WERI-Rb-1 (cell line): ENCODE measurements at regions not wholly inside any gene's neighbourhood (a gene's known extent, or its start where the extent isn't known, plus 50 kb on each side); places are given as distances from the start of the nearest gene placed in this dataset.

Source experiments
- DNase-seq: peaks from one replicate; pipeline ENCODE4 v3.0.0-alpha.2; 2020
- H3K27ac ChIP-seq: fragments of 250-450 bp; sonication (Bioruptor Pico); 2 replicates; pipeline ENCODE4 v1.5.1; 2020; ENCODE audit warnings: mild to moderate bottlenecking, moderate library complexity
- H3K27me3 ChIP-seq: fragments of 250-450 bp; sonication (Bioruptor Pico); 2 replicates; pipeline ENCODE4 v1.5.1; 2021; ENCODE audit warnings: mild to moderate bottlenecking, low read depth, moderate library complexity; ENCODE audit not compliant: insufficient read depth, severe bottlenecking
- H3K36me3 ChIP-seq: fragments of 250-450 bp; sonication (Bioruptor Pico); 2 replicates; pipeline ENCODE4 v1.5.1; 2020; ENCODE audit warnings: mild to moderate bottlenecking, moderate library complexity
- H3K4me3 ChIP-seq: 2 replicates; pipeline ENCODE4 v1.5.1; 2011; ENCODE audit warnings: low read depth, mild to moderate bottlenecking, control low read depth, low read length
- H3K9me3 ChIP-seq: fragments of 250-450 bp; sonication (Bioruptor Pico); 2 replicates; pipeline ENCODE4 v1.5.1; 2021; ENCODE audit warnings: mild to moderate bottlenecking, moderate library complexity; ENCODE audit not compliant: severe bottlenecking
- CTCF ChIP-seq: IDR thresholded peaks from 2 replicates; pipeline ENCODE4 v1.5.1; 2011; ENCODE audit warnings: low read depth, mild to moderate bottlenecking, control low read depth, inconsistent platforms, low read length

DNA sequence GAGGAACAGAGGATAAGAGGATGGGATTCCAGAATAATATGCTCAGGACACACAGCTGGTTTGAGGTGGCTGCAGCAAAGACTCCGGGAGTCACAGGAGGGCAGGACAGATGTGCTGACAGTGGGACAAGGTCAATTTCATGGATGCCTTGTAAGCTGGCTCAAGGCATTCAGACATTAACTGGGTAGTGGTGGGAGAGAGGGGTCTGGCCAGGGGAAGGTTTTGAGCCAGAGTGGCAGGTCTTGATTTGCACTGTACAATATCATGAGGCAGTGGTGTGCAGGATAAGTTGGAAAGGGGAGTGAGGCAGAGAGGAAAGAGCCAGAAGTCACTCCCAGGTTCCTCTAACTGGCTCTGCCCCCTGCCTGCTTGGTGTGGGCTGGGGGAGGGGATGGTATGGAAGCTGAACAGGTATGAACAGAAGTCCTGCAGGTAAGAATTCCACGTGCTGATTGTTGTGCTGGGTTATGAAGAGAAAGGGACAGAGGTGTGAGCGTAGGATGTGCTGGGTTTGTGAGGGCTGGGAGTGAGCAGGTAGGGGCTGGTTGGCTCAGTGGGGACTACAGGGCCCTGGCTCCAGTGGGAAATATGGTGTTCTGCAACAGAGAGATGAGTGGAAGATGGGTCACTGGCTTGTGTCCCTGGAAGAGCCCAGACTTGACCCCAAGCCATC lies 141.7 kb upstream of the COPS8 start:
- no peak for DNase-seq
- Histone ChIP-seq H3K36me3 (no peaks in the 10 kb centered on the region), H3K4me3 (no peak overlapping the region), H3K9me3 (no peaks in the 10 kb centered on the region), H3K27me3 (no peaks in the 10 kb centered on the region), H3K27ac (no peak overlapping the region)
- no peak for TF ChIP-seq CTCF

- no peak overlapping the region for H3K27ac ChIP-seq
- H3K4me3 ChIP-seq = no peak overlapping the region
- DNase-seq = no peak
- H3K36me3 ChIP-seq = no peaks in the 10 kb centered on the region
- no peak for TF ChIP-seq CTCF
- no peaks in the 10 kb centered on the region for H3K9me3 ChIP-seq
- H3K27me3 ChIP-seq = no peaks in the 10 kb centered on the region
Measured at GRCh38 chr2:236944561-236944960, 141.1 kb upstream of the COPS8 start.

DNA sequence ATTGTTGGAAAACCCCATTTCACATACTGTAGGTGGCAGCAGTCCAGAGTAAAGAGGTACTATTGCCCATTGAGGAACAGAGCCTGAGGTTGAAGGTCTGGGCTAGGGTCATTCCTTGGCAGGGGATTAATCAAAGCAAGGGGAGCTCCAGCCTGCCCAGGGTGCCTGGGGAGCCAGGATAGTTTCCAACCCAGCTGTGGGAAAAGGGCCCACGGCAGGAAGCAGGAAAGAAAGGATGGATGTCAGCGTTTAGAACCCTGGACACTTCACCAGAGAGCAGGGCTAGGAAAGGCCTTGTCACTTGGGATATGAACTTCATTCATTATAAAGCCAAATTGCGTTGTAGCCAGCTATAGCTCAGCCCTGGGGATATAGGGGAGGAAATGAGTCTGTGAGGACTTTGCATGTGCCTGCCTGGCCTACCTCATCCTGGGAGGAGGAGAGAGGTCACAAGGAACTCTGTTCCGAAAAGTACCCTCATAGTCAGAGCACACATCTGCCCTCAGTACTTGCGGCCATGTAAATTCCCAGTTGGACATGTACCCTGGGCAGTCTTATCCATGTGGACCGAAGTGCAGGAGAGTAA lies 140.2 kb upstream of the COPS8 start:
- DNase-seq = no peak
- Histone ChIP-seq H3K9me3 (no peaks in the 10 kb centered on the region), H3K36me3 (no peaks in the 10 kb centered on the region), H3K27me3 (no peaks in the 10 kb centered on the region), H3K27ac (no peak overlapping the region), H3K4me3 (no peak overlapping the region)
- no peak for TF ChIP-seq CTCF

GRCh38 chr2:236946871-236947270 lies 138.8 kb upstream of the COPS8 start:
- H3K27ac ChIP-seq = no peak overlapping the region
- no peak for TF ChIP-seq CTCF
- DNase-seq = no peak
- H3K4me3 ChIP-seq = no peak overlapping the region
- no peaks in the 10 kb centered on the region for H3K27me3 ChIP-seq
- H3K36me3 ChIP-seq = no peaks in the 10 kb centered on the region
- peaks cover 8% of the 10 kb centered on the region for H3K9me3 ChIP-seq

DNA sequence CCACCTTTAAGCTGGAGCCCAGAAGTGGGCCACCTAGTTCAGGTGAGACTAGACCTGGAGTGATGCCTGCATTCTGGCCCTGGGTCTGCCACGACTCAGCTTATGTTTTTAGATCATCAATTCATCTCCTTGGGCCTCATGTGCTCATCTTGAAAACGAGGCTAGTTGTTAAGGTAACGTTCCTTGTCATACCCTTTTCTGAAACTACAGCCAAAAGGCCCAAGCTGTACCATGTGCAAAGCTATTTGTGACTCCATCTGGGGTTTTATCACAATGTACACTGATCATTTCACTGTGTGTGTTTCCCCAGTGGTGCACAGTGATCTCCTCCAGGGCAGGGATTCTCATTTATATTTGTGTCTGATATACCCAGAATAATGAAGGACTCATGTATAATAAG lies 138.4 kb upstream of the COPS8 start:
- Histone ChIP-seq H3K27ac (no peak overlapping the region), H3K9me3 (peaks cover 10% of the 10 kb centered on the region), H3K27me3 (no peaks in the 10 kb centered on the region), H3K36me3 (no peaks in the 10 kb centered on the region), H3K4me3 (no peak overlapping the region)
- no peak for TF ChIP-seq CTCF
- no peak for DNase-seq

- DNase-seq = no peak
- no peak overlapping the region for H3K4me3 ChIP-seq
Measured at GRCh38 chr2:236947896-236948295, 137.8 kb upstream of the COPS8 start.

More at GRCh38 chr2:236947896-236948295, 137.8 kb upstream of the COPS8 start:
- Histone ChIP-seq H3K27ac (no peak overlapping the region), H3K36me3 (no peaks in the 10 kb centered on the region), H3K9me3 (peaks cover 10% of the 10 kb centered on the region), H3K27me3 (no peaks in the 10 kb centered on the region)
- no peak for TF ChIP-seq CTCF
